Body of pancreas (tissue), 4 donors: ENCODE measurements at regions not wholly inside any gene's neighbourhood (a gene's known extent, or its start where the extent isn't known, plus 50 kb on each side); places are given as distances from the start of the nearest gene placed in this dataset.

ENCODE experiments used
- ATAC-seq: fragments of 150-250 bp; one replicate; pipeline ENCODE4 v1.9.1; 2016
- DNase-seq, 4 donors: peaks; one replicate each; pipeline ENCODE4 v3.0.0-alpha.2; 2019
- H3K27ac ChIP-seq, 4 donors: fragments of 200-600 bp; sonication (generic); 1 replicate in 3 of 4; 2 replicates in 1 of 4; pipeline versions ENCODE4 v1.5.1 to v1.6.1; 2016 to 2019; ENCODE audit warnings: mild to moderate bottlenecking in 1 of 4, mixed read lengths in 1 of 4, moderate library complexity in 1 of 4
- H3K27me3 ChIP-seq, 2 donors: fragments of 200-600 bp; sonication (generic); one replicate each; pipeline ENCODE4 v1.6.0; 2016; ENCODE audit warnings: mild to moderate bottlenecking in 1 of 2
- H3K36me3 ChIP-seq, 2 donors: fragments of 200-600 bp; sonication (generic); replicated peaks in 1 of 2; 2 replicates each; pipeline ENCODE4 v1.5.1; 2016; ENCODE audit warnings: low read depth in 2 of 2; ENCODE audit not compliant: insufficient read depth in 1 of 2
- H3K4me1 ChIP-seq: fragments of 200-600 bp; sonication (generic); one replicate; pipeline ENCODE4 v1.6.0; 2016
- H3K4me3 ChIP-seq, 2 donors: fragments of 200-600 bp; sonication (generic); 1 replicate in 1 of 2; 2 replicates in 1 of 2; pipeline ENCODE4 v1.5.1; 2016 to 2019
- H3K9me3 ChIP-seq, 3 donors: fragments of 200-600 bp; sonication (generic); 1 replicate in 2 of 3; 2 replicates in 1 of 3; pipeline ENCODE4 v1.5.1; 2016
- CTCF ChIP-seq, 7 experiments: fragments of 450-650 bp in 4 of 7; fragments of 200-600 bp in 3 of 7; sonication (generic) in 3 of 7; IDR thresholded peaks; one replicate each; pipeline ENCODE4 v1.5.1; 2016 to 2019; ENCODE audit warnings: antibody characterized with exemption in 7 of 7
- POLR2A ChIP-seq, 3 donors: fragments of 450-650 bp; IDR thresholded peaks; one replicate each; pipeline ENCODE4 v1.6.1; 2016; ENCODE audit warnings: antibody characterized with exemption in 3 of 3, mild to moderate bottlenecking in 2 of 3
- WGBS, 2 donors: methylation state at CpG; one replicate each; pipeline ENCODE4 v1.1.5; 2017; 5-methylcytosine and 5-hydroxymethylcytosine counted together
- intact Hi-C: fragments of 100-400 bp; cut with DNase I; formaldehyde crosslinking; loops from one replicate; pipeline ENCODE4 v1.15.1; 2023

GRCh38 chr1:175864183-175864582 is 120.8 kb upstream of the TNR start:
- ATAC-seq: no peak
- Histone ChIP-seq H3K27me3 (no peaks in the 10 kb centered on the region), H3K27ac (no peak overlapping the region), H3K4me3 (no peak overlapping the region), H3K36me3 (no peaks in the 10 kb centered on the region), H3K4me1 (no peaks in the 10 kb centered on the region), H3K9me3 (no peaks in the 10 kb centered on the region)
- 76 to 96% methylated on average over 7 of the region's 7 CpGs for WGBS, 2 donors
- DNase-seq: no peak
- no peak for TF ChIP-seq CTCF (IDR thresholded peaks at IDR 0.05)
- TF ChIP-seq POLR2A (IDR thresholded peaks at IDR 0.05): no peak
- intact Hi-C loops: no loop called here

GRCh38 chr1:175863299-175864050 is 120.1 kb upstream of the TNR start:
- ATAC-seq: no peak
- no peaks in the 10 kb centered on the region for H3K27me3 ChIP-seq
- H3K9me3 ChIP-seq: no peaks in the 10 kb centered on the region
- H3K27ac ChIP-seq: no peak overlapping the region
- no peak for TF ChIP-seq POLR2A (IDR thresholded peaks at IDR 0.05)
- no peak for TF ChIP-seq CTCF (IDR thresholded peaks at IDR 0.05)
- DNase-seq: no peak
- intact Hi-C loops: no loop called here
- 85 to 90% methylated on average over 12 to 14 of the region's 14 CpGs for WGBS, 2 donors
- no peak overlapping the region for H3K4me3 ChIP-seq
- H3K4me1 ChIP-seq: no peaks in the 10 kb centered on the region
- no peaks in the 10 kb centered on the region for H3K36me3 ChIP-seq

GRCh38 chr1:175862408-175862807 is 119.0 kb upstream of the TNR start:
- Histone ChIP-seq H3K27ac (no peak overlapping the region), H3K36me3 (no peaks in the 10 kb centered on the region), H3K9me3 (no peaks in the 10 kb centered on the region), H3K4me1 (no peaks in the 10 kb centered on the region), H3K4me3 (no peak overlapping the region), H3K27me3 (no peaks in the 10 kb centered on the region)
- DNase-seq (no peak), ATAC-seq (no peak)
- no peak for TF ChIP-seq CTCF (IDR thresholded peaks at IDR 0.05)
- no peak for TF ChIP-seq POLR2A (IDR thresholded peaks at IDR 0.05)
- WGBS, 2 donors: 75 to 78% methylated on average over 3 of the region's 3 CpGs
- intact Hi-C loops: no loop called here

GRCh38 chr1:175861626-175862367 is 118.4 kb upstream of the TNR start:
- no peak for TF ChIP-seq CTCF (IDR thresholded peaks at IDR 0.05)
- TF ChIP-seq POLR2A (IDR thresholded peaks at IDR 0.05): no peak
- no peak overlapping the region for H3K27ac ChIP-seq
- no peak overlapping the region for H3K4me3 ChIP-seq
- no peaks in the 10 kb centered on the region for H3K36me3 ChIP-seq
- H3K4me1 ChIP-seq: no peaks in the 10 kb centered on the region
- H3K27me3 ChIP-seq: no peaks in the 10 kb centered on the region
- DNase-seq: no peak
- ATAC-seq: no peak
- intact Hi-C loops: no loop called here
- H3K9me3 ChIP-seq: no peaks in the 10 kb centered on the region
- WGBS, 2 donors: 65 to 72% methylated on average over 8 of the region's 8 CpGs
